ENCODE measurements at regions not wholly inside any gene's neighbourhood (a gene's known extent, or its start where the extent isn't known, plus 50 kb on each side); places are given as distances from the start of the nearest gene placed in this dataset.

DNA sequence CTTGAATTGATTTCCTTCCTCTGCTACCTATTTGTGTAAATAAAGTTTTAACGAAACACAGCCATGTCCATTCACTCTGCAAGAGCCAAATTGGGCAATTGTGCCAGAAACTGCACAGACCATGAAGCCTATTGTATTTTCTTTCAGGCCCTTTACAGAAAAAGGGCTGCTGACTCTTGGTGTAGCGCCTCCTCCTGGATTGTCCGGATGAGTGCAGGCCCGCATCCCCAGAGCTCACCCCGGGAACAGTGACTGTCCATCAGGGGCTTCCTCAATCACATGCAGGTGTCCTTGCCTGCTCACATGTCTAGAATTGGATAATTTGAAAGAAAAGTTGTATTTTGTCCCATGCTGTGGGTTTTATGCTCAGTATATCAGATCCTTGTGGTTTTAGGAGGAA, 1282.2 kb downstream of the AACS start:
- DNase-seq: no peak

DNA sequence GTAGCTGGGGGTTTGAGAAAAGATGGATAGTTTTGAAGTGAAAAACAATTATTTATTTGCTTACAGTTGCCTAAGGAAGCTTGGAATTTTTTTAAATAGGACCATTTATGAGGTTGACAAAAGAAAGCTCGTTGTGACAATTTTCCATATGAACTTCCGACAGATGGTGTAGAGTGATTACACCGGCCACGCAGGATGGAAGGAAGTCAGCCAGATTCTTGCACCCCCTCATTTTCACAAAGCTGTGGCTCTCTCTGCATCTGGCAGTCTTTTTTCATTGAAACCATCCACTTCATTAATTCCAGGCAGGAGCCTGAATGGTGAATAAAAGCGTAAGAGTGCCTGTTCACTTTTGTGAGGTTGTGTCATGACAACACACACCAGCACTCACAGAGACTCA, 1284.1 kb downstream of the AACS start:
- no peak for DNase-seq

DNA sequence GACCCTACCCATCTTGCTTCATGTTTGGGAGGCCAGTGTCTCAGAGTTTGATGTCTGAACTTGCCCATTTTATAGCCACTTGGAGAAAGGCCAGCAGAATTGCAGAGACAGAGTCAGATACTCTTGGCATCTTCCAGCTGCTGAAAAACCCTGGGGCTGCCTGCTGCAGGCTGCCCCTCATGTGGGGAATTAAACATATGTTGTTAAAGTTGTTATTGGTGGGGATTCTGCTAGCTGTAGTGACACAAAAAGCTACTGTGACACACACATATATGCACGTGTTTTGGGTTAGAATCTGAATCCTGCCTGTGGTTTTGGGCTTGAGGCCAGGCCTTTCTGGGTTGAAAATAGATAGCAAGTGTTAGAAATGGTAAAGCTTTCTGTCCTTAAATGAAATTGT, 1288.4 kb downstream of the AACS start:
- DNase-seq: no peak

DNA sequence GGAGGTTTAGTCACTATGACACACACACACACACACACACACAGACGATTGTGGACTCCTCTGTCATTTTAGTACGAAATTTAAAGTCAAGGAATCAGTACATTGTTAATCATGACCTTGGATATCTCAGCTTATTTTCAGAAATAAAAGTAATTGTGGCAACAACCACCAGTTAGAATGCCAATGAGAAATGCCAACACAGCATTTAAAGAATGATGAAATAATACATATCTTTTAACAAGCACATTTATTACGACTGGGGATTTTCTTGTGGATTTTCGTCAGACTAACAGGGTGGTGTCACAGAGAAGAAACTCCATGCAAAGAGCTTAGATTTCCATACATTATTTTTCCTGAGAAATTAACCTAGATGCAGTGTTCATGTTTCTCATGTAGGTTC, 1289.4 kb downstream of the AACS start:
- DNase-seq: no peak

DNA sequence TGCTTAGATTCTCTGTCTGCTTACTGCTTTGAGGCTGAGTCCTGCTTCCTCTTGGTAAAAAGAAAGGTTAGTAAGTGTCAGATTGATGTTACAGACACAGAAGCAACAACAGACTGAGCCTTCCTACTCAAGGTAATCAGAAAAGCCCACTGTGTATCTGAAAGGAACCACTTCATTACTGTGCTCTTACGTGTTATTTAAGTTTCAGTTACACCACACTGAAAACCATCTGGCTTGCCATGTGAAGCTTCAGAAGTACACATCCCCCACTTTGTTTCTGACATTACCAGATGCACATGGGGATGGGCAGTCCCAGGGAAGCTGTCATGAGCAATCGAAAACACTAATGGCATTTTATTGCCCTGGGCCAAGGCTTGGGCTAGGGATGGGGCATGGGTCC, 1290.1 kb downstream of the AACS start:
- DNase-seq: no peak

DNA sequence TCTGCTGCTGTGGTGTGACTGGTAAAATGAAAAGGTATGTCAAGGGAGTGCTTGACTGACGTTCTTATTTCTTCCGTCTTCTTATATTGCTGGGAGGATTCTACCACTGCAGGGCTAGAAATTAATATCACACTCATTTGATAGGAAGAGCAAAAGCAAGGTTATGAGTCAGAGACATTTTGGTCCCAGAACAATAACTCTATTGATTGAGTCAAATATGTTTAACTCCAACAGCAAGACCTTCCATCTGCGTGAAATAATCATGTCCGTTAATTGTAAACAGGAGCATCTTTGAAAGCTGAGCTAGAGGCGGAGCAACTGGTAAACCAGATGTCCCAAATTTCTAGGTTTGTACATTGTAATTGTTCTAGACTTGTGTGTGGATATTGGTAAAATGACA, 1293.6 kb downstream of the AACS start:
- no peak for DNase-seq

DNA sequence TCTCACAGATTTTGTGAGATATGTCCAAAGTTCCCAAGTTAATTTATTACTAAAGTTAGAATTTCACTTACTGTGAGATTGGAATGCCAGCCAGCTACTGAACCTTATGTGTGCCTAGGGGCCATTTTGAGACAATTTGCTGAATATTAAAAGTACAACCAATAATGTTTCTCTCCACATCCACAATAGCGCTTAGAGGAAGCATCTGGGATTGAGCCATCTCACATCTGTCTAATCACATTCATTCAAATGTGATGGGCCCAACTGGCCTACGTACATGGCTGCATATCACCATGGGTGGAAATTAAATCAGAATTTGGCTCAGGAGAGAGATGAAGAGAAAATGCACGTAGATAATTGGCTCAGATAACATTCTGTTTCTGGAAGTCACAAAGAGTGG, 1294.0 kb downstream of the AACS start:
- DNase-seq: no peak

DNA sequence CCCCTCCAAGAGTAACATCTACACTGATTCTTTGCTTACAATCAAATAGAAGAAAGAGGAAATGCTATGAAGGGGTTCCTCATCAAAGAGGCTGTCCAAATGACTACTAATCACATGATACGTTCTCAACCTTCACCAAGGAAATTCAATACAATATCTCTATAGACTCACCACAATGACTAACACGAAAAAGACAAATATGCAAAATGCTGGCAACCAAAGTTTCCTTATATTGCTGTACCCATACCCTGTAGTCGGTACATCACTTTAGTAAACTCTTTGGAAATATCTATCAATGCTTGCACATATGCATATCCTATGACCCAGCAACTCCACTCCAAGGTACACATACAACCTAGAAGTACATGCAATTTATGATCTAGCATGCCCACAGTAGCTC, 1296.6 kb downstream of the AACS start:
- no peak for DNase-seq

DNA sequence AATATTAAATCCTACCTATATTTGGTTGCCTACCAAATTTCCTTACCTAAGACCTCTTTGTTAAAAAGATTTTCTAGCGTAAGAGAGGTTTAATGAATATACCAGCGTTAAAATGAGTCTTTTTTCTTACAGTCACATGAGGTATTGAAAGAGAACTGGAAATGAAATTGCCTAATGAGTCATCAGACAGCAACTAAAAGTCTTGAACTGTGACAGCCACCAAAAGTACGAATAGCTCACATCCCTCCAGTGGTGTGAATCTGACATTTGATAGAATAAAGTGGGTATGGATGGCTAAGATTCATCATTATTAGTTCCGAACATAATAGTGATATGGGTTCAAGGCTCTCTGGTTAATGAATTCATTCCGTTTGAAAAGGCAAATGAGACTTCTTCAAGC, 1297.3 kb downstream of the AACS start:
- DNase-seq: no peak

DNA sequence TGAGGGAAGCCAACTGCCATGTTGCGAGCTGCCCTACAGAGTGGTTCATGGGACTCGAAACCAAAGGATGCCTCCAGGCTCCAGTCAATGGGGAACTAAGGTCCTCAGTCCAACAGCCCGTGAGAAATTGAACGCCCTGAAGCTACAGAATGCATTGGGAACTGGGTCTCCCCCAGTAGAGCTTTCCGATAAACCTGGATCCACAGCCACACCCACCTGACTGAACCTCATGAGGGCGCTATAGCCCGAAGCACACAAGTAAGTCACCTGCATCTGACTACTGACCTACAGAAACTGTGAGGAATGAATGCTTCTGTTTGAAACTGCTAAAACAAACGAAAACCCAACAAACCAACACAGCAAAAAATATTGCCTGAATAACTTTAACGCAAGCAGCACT, 1297.7 kb downstream of the AACS start:
- DNase-seq: no peak

DNA sequence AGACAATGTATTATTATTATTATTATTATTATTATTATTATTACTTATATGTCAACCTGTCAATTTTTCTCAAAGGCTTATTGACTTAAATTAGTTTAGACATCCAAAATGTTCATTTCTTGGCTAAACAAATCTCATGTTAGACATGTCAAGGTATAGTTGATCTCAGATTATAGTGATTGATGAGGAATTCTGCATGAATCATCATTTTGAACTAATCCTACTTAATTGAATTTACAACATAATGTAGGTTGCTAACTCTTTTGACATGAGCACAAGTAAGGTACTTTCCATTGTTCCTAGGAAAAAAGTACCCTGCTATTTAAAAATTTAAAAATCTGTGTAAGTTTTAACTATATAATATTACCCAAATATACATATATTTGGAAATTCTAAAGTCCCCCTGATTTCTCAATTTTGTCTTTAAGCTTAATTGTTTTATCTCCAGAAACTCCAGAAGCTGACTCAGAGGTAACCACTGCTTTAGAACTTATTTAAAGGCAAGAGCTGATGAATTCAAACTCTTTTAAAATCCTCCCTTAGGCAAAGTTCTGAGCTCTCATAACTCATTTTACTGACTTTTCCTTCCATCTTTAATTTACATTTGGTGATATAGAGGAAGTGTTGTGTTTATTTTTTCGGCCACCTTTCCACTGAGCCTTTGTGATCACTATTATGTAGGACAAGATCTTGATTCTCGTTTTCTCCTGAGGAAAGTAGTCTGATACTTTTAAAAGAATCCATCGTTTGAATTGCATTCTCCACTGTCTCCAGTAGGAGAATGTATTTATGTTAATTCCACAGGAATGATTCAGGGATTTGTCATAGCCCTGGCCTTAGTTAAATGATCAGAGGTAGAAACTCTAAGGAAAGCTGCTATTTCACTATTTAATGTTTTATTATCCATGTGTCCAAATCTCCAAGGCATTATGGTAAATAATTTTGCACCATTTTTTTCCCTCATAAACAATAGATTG, 1304.5 kb downstream of the AACS start:
- no peak for DNase-seq

DNA sequence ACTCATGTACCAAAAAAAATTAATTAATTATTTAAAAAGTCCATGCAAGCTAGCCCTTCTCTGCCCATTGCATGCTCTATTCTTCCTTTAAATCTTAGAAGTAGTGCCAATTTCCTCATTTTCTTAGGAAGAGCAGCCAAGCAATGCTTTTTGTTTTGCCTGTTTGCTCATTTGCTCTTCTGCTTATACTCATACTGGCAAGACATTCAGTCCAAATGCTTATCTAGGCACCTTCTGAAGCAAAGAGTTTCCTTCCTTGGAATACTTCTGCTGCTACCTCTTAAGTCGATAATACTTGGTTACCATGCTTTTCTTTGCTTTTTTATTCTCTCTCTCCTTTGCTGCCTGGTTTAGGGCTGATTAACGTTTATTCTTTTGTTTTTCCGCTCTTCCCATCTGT, 1318.3 kb downstream of the AACS start:
- no peak for DNase-seq

DNA sequence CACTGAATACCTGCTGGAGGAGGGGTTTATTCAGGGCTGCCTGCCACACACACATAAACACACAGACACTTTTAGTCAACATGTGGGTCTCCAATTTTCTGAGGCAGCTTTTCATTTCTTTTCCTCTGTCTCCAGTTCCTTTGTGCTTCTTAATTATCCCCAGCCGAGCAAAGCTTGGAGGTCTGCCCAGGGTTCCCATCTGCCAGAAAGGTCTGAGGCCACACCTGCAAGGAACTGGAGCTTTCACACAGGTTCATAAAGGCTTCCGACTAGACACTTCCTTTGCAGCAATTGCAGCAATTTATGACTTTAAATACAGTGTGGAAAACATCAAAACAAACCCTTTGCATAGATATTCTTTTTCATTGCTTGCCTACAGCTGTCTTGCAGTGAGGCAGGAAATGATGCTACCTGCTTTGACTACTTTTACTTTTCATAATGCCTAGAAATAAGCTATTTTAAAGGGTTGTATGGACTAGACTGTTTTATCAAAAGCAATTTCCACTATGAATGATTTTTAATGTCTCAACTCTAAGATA, 1318.9 kb downstream of the AACS start:
- no peak for DNase-seq

DNA sequence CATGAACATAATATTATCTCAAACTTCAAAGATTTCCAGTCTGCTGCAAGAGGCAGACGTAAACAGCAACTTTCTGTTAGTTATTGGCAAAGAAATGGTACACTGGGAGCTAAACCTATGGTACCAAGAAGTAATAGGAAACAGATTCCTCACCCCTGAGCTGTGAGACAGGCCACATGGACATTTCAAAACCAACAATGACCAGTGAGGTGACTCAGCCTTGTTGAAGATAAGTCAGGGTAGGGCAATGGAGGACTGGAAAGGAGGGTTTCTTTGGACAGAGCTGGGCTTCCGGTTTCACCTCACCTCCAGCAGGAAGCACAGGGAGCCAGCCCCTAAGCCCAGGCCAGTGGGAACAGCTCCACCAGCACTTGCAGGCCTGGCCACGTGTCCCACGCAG, 1320.5 kb downstream of the AACS start:
- DNase-seq: no peak

DNA sequence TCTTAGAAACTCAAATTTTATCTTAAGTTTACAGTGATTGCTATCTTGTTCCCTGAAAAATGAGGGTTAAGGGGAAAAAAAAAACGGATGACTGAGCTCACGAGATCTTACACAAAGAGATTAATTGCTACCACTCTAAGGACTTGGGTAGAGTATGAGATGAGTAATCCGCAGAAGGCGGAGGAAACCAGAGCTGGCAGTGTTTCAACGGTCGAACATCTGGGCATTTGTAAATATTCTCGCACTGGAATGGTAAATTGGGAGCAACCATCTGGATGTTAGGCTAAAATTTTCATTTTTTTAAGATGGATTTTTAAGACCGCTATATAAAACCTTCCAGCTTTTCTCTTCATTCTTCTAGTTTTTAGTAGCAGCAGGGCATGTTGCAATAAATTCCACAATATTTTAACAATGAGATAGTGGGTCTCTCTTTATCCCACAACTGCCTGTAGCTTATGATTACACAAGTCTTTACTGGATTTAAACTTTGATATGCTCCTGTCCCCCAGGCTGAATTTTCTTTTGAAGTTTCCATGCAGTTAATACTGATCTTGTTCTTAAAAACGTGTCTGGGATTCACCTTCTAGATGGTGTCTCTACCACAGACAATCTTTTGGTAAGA, 1324.1 kb downstream of the AACS start:
- DNase-seq: no peak

DNA sequence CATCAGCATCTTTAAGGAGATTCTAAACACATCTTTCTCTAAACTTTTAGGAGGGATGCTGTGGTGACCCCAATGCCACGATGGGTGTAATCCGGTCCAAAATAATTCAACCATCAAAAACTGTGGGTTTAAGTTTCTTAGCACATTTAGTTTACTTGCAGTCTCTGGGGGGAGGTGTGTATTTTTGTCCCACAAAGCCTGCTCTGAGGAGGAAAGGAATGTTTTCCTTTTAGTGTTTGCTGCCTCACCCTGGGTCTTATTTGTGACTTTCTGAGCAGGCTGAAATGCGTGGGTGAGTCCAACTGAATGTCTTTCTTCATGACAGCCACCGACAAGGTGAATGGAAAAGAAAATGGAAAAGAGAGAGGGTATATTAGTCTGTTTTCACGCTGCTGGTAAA, 1324.7 kb downstream of the AACS start:
- DNase-seq: no peak

DNA sequence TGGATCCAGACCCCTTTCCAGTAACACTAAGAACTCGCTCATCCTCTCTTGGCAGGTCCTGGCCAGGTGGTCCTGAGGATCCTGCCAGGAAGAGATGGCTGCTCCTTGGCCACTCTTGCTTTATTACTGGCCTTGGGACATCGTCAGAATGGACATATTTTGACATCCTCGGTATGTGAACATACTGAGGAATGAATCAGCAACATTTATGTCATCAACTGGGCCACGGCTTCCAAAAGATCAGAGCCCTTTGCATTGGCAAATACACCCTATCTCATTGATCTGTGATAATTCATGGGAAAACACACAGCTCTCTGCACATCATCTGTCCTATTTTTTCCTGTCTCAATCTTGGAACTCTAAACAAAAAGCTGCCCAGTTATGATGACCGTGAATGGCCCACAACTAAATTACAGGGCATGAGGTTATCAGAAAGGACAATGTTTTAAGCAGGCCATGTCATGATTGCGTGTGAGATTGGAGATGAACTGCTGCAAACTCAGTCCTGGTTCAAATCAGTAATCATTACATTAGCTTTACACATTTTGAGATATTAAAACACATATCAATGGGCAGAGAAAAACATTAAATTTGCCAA, 1325.8 kb downstream of the AACS start:
- no peak for DNase-seq

DNA sequence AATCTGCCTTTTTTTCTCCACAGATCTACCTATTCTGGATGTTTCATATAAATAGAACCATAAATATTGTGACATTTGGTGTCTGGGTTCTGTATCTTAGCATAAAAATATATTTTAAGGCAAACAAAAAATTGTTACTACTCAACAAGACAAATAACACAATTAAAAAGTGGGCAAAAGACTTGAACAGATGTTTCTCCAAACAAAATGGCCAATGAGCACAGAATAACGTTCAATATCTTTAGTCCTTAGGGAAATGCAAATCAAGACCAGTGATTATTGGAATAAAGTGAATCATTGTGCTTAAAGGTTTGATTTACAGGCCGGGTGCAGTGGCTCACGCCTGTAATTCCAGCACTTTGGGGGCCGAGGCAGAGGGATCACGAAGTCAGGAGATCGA, 1331.3 kb downstream of the AACS start:
- no peak for DNase-seq

DNA sequence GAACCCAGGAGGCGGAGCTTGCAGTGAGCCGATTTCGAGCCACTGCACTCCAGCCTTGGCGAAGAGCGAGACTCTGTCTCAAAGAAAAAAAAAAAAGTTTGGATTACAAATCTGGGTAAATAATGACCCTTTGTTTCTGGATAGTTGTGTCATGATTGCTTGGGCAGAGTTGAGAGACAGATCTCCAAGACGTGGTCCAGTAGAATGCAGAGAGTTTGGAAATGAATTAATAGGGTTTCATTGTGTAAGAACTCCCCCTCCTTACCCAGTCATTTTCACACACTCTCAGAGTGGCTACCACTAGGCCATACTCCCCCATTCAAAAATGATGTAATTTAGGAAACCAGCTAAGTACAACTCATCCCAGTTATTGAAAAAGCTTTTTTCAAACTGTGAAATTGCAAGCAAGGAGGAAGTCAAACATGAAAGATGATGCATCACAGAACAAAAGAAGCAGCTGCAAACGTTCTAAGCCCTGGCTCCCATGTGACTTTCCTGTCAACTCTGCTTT, 1331.9 kb downstream of the AACS start:
- no peak for DNase-seq

DNA sequence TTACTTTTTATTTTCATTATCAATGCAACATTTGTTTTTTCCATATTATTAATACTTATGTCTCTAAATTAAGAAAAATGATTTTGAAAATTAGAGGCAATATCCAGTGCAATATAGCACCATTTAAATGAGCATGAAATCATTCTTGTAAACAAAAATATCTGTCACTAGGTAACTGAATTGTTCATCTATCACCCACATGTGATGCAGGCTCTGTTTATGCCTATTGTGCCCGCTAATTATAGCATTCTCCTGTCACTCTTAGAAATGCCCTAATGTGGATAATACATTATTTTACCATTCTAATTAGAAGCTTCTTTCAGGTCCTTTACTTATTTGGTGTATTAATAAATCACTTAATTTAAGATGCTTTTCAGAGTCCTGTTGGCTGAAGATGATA, 1332.4 kb downstream of the AACS start:
- DNase-seq: no peak

DNA sequence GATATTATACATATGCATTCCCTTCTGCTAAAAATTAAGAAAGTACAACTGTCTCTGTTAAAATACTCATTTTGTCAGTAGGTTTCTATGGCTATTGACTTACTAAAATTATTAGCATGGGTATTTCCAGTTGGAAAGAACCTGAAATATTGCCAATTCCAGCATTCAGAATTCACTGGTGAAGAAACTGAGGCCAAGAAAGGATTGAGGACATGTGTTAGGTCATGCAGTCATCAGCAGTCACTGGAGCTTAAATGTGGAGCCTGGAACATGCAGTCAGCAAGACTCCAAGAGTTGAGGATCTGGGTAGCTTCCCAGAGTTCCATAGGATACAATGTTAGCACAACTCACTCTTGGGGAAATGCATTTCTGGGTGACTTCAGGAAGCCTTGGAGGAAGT, 1335.6 kb downstream of the AACS start:
- no peak for DNase-seq

DNA sequence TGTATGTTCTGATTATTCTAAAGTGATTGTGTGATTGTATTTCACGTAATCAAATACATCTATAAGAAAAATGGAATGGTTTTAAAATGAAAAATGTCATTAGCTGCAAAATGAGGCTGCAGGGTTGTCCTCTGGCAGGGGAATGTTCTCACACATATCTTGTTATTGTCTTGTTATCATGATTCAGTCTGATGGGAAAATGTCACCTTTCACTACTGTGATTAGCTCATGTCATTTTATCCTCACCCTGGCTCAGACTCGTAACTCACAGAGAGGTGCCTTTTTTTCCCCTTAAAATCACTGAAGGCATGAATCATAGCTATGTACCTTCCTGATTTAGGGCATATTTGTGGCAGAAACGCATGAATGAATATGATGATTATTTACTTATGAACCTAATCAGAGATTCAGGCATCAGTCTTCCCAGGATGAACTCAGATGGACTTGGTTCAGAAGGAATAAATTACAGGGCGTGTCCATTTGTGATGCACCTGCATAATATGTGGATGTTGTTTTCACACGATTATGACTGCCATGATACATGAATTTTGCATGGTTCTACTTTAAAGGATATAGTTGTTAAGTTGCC, 1339.2 kb downstream of the AACS start:
- DNase-seq: no peak

DNA sequence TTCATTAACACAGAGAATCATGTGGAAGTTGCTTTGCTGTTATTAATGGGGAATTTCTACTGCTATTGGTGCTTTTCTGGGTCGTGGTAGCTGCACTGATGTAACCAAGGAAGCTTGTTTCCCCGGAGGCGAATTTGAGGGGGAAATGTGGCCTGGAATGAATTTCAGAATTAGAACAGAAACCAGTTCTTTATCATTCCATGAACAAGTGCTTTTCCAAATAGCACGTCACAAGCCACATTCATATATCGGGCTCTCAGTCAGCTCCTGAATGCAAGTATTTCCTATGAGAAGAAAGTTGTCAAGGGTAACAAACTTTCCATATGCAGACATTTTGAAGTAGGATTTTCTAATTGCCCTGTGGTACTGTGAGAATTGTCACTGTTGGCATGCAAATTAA, 1353.2 kb downstream of the AACS start:
- no peak for DNase-seq

Data from NCI-H1417 treated with DMSO at 0.1 percent for 48 hours (cell line).